ENCODE measurements at regions not wholly inside any gene's neighbourhood (a gene's known extent, or its start where the extent isn't known, plus 50 kb on each side); places are given as distances from the start of the nearest gene placed in this dataset.

DNA sequence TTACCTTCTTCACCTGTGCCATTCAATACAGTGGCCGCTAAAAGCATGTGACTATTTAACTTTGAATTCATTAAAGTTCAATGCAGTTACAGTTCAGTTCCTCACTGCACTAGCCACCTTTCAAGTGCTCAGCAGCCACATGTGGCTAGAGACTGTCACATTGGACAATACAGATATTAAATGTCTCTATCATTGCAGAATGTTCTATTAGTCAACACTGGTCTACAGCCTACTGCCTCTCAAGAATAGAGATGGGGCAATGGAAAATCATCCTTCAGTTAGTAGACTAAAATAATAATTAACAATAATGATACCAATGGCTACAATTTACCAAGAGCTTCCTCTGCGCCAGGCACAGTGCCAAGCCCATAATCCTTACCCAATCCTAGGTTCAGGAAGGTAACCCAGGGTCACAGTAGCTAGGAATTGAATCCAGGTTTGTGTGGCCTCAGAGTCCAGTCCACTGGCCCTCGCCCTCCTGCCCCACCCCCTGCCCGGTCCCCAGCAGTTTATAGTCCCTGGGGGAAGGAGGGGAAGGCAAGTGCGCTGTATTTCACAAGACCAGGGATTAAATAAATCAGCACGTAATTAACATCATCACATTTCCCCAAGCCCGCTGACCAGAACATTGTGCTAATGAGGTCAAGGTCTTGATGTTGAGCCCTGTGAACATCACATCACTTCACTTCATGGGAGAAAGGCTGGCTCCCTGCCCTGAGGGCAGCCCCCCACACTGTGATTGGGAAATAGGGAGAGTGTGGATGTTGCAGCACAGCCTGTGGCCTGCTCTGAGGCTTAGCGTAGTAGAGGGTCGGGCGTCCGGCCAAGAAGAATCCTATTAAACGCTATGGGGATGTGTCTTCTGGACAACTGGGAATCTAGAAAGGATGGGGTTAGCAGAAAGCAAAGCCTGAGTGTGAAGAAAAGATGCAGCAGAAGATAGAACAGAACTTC, 147.2 kb downstream of the VEGFA start (continued):
- TF ChIP-seq ZNF879 (CRISPR knock-in tag; IDR thresholded peaks at IDR 0.05) (peak; percentile 78), ATF5 (CRISPR knock-in tag; IDR thresholded peaks at IDR 0.05; ENCODE audit: low read depth) (no peak), ZNF629 (CRISPR knock-in tag; conservative IDR thresholded peaks at IDR 0.05) (0 out of 2 replicates have a peak, but pooled peaks have one; percentile 35), ZNF550 (CRISPR knock-in tag; IDR thresholded peaks at IDR 0.05; ENCODE audit: borderline replicate concordance) (no peak), SIN3A (IDR thresholded peaks at IDR 0.05; ENCODE audit: borderline replicate concordance, low read depth, low read length) (no peak), ZNF646 (CRISPR knock-in tag; IDR thresholded peaks at IDR 0.05) (peak; percentile 54; the same call in 1 of the 2 replicates), HOXA5 (CRISPR knock-in tag; IDR thresholded peaks at IDR 0.05) (0 out of 2 replicates have a peak, but pooled peaks have one; percentile 76), ZKSCAN5 (CRISPR knock-in tag; IDR thresholded peaks at IDR 0.05) (peak; percentile 52; the same call in 1 of the 2 replicates), RXRB (CRISPR knock-in tag; IDR thresholded peaks at IDR 0.05; ENCODE audit: borderline replicate concordance) (peak; percentile 98), PHF20 (CRISPR knock-in tag; IDR thresholded peaks at IDR 0.05) (peak; percentile 52), ESRRA (CRISPR knock-in tag; IDR thresholded peaks at IDR 0.05; ENCODE audit: low read depth) (peak; percentile 83), ZBTB38 (CRISPR knock-in tag; IDR thresholded peaks at IDR 0.05) (peak; percentile 73)
- TF ChIP-seq, protein P1, sequence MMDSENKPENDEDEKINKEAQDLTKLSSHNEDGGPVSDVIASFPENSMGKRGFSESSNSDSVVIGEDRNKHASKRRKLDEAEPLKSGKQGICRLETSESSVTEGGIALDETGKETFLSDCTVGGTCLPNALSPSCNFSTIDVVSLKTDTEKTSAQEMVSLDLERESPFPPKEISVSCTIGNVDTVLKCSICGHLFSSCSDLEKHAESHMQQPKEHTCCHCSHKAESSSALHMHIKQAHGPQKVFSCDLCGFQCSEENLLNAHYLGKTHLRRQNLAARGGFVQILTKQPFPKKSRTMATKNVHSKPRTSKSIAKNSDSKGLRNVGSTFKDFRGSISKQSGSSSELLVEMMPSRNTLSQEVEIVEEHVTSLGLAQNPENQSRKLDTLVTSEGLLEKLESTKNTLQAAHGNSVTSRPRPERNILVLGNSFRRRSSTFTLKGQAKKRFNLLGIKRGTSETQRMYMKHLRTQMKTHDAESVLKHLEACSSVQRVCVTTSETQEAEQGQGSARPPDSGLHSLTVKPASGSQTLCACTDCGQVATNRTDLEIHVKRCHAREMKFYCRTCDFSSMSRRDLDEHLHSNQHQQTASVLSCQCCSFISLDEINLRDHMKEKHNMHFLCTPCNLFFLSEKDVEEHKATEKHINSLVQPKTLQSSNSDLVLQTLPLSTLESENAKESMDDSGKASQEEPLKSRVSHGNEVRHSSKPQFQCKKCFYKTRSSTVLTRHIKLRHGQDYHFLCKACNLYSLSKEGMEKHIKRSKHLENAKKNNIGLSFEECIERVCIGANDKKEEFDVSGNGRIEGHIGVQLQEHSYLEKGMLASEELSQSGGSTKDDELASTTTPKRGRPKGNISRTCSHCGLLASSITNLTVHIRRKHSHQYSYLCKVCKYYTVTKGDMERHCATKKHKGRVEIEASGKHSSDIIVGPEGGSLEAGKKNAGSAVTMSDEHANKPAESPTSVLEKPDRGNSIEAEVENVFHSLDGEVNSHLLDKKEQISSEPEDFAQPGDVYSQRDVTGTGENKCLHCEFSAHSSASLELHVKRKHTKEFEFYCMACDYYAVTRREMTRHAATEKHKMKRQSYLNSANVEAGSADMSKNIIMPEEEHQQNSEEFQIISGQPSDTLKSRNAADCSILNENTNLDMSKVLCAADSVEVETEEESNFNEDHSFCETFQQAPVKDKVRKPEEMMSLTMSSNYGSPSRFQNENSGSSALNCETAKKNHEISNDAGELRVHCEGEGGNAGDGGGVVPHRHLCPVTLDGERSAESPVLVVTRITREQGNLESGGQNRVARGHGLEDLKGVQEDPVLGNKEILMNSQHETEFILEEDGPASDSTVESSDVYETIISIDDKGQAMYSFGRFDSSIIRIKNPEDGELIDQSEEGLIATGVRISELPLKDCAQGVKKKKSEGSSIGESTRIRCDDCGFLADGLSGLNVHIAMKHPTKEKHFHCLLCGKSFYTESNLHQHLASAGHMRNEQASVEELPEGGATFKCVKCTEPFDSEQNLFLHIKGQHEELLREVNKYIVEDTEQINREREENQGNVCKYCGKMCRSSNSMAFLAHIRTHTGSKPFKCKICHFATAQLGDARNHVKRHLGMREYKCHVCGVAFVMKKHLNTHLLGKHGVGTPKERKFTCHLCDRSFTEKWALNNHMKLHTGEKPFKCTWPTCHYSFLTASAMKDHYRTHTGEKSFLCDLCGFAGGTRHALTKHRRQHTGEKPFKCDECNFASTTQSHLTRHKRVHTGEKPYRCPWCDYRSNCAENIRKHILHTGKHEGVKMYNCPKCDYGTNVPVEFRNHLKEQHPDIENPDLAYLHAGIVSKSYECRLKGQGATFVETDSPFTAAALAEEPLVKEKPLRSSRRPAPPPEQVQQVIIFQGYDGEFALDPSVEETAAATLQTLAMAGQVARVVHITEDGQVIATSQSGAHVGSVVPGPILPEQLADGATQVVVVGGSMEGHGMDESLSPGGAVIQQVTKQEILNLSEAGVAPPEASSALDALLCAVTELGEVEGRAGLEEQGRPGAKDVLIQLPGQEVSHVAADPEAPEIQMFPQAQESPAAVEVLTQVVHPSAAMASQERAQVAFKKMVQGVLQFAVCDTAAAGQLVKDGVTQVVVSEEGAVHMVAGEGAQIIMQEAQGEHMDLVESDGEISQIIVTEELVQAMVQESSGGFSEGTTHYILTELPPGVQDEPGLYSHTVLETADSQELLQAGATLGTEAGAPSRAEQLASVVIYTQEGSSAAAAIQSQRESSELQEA (CRISPR knock-in tag; IDR thresholded peaks at IDR 0.05; ENCODE audit: not compliant biosample characterization): peak; percentile 11
